Body of pancreas (tissue), 4 donors: ENCODE measurements at regions not wholly inside any gene's neighbourhood (a gene's known extent, or its start where the extent isn't known, plus 50 kb on each side); places are given as distances from the start of the nearest gene placed in this dataset.

Source experiments
- POLR2A ChIP-seq, 3 donors: fragments of 450-650 bp; IDR thresholded peaks; one replicate each; pipeline ENCODE4 v1.6.1; 2016; ENCODE audit warnings: antibody characterized with exemption in 3 of 3, mild to moderate bottlenecking in 2 of 3
- TF ChIP-seq, protein P1 (sequence below), 7 experiments: fragments of 450-650 bp in 4 of 7; fragments of 200-600 bp in 3 of 7; sonication (generic) in 3 of 7; IDR thresholded peaks; one replicate each; pipeline ENCODE4 v1.5.1; 2016 to 2019; ENCODE audit warnings: antibody characterized with exemption in 7 of 7

GRCh38 chr2:240292035-240292574 is 143.4 kb upstream of the GPC1 start:
- TF ChIP-seq, protein P1, sequence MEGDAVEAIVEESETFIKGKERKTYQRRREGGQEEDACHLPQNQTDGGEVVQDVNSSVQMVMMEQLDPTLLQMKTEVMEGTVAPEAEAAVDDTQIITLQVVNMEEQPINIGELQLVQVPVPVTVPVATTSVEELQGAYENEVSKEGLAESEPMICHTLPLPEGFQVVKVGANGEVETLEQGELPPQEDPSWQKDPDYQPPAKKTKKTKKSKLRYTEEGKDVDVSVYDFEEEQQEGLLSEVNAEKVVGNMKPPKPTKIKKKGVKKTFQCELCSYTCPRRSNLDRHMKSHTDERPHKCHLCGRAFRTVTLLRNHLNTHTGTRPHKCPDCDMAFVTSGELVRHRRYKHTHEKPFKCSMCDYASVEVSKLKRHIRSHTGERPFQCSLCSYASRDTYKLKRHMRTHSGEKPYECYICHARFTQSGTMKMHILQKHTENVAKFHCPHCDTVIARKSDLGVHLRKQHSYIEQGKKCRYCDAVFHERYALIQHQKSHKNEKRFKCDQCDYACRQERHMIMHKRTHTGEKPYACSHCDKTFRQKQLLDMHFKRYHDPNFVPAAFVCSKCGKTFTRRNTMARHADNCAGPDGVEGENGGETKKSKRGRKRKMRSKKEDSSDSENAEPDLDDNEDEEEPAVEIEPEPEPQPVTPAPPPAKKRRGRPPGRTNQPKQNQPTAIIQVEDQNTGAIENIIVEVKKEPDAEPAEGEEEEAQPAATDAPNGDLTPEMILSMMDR (IDR thresholded peaks at IDR 0.05) = no peak
- no peak for TF ChIP-seq POLR2A (IDR thresholded peaks at IDR 0.05)
